SU-DHL-6 (cell line): ENCODE measurements at regions not wholly inside any gene's neighbourhood (a gene's known extent, or its start where the extent isn't known, plus 50 kb on each side); places are given as distances from the start of the nearest gene placed in this dataset.
"Not testable (repeated sequence)": the region's sequence is repeated elsewhere in the genome, so short reads cannot be mapped to it uniquely, and the experiment has no call there.

Experiments used
- H2AFZ ChIP-seq: fragments of 200-600 bp; sonication (generic); 2 replicates; pipeline ENCODE4 v1.6.1; 2014; ENCODE audit warnings: low read depth, mild to moderate bottlenecking, moderate library complexity, mixed read lengths, antibody characterized with exemption, low read length; ENCODE audit not compliant: severe bottlenecking
- H3F3A ChIP-seq: fragments of 200-600 bp; shearing (Covaris generic); 2 replicates; pipeline ENCODE4 v1.6.0; 2016; ENCODE audit warnings: antibody characterized with exemption, mild to moderate bottlenecking; ENCODE audit not compliant: insufficient read depth
- H3K27ac ChIP-seq: fragments of 200-600 bp; sonication (generic); 2 replicates; pipeline ENCODE4 v1.5.1; 2016; ENCODE audit warnings: low read depth, mild to moderate bottlenecking, low read length, moderate library complexity, mixed read lengths
- H3K27me3 ChIP-seq: fragments of 200-600 bp; sonication (generic), shearing (Covaris generic); 2 replicates; pipeline ENCODE4 v1.6.0; 2014; ENCODE audit warnings: mild to moderate bottlenecking, low read length
- H3K36me3 ChIP-seq: fragments of 200-600 bp; sonication (generic); 2 replicates; pipeline ENCODE4 v1.6.1; 2014; ENCODE audit warnings: mild to moderate bottlenecking, low read length, mixed read lengths
- H3K4me2 ChIP-seq: fragments of 300-600, 200-600 bp; shearing (Covaris generic), sonication (generic); 2 replicates; pipeline ENCODE4 v1.6.0; 2014; ENCODE audit warnings: low read length, low read depth, mild to moderate bottlenecking; ENCODE audit not compliant: poor library complexity, severe bottlenecking
- H3K4me3 ChIP-seq: fragments of 200-600 bp; sonication (generic); 2 replicates; pipeline ENCODE4 v1.5.1; 2014; ENCODE audit warnings: antibody characterized with exemption, low read length, mild to moderate bottlenecking, mixed read lengths; ENCODE audit not compliant: insufficient read depth, poor library complexity, severe bottlenecking
- H3K79me2 ChIP-seq: fragments of 200-600 bp; sonication (generic); 2 replicates; pipeline ENCODE4 v1.6.1; 2014; ENCODE audit warnings: mild to moderate bottlenecking, low read length, moderate library complexity; ENCODE audit not compliant: insufficient read depth
- H3K9ac ChIP-seq: fragments of 200-600 bp; sonication (generic); 2 replicates; pipeline ENCODE4 v1.7.0; 2014; ENCODE audit warnings: mild to moderate bottlenecking, low read length
- H3K9me2 ChIP-seq: fragments of 200-600 bp; sonication (generic); replicated peaks from 2 replicates; pipeline ENCODE4 v1.6.1; 2014; ENCODE audit warnings: low read length; ENCODE audit not compliant: insufficient read depth
- H3K9me3 ChIP-seq: fragments of 200-600 bp; sonication (generic); 2 replicates; pipeline ENCODE4 v1.6.1; 2014; ENCODE audit warnings: low read length, mixed read lengths; ENCODE audit not compliant: insufficient read depth
- H4K20me1 ChIP-seq: fragments of 200-600 bp; sonication (generic); 2 replicates; pipeline ENCODE4 v1.6.1; 2014; ENCODE audit warnings: low read depth, mild to moderate bottlenecking, antibody characterized with exemption, low read length, moderate library complexity, mixed read lengths
- EZH2phosphoT487 ChIP-seq: fragments of 200-600 bp; sonication (generic), shearing (Covaris generic); conservative IDR thresholded peaks from 2 replicates; pipeline ENCODE4 v1.6.1; 2018; ENCODE audit warnings: mild to moderate bottlenecking, antibody characterized with exemption, low read length, moderate library complexity, mixed read lengths
- TF ChIP-seq, protein P1 (sequence below): fragments of 200-600 bp; sonication (generic); IDR thresholded peaks from one replicate; pipeline ENCODE4 v1.5.1; 2017; ENCODE audit warnings: antibody characterized with exemption, mild to moderate bottlenecking, low read length, moderate library complexity; ENCODE audit not compliant: insufficient read depth, poor library complexity, severe bottlenecking

DNA sequence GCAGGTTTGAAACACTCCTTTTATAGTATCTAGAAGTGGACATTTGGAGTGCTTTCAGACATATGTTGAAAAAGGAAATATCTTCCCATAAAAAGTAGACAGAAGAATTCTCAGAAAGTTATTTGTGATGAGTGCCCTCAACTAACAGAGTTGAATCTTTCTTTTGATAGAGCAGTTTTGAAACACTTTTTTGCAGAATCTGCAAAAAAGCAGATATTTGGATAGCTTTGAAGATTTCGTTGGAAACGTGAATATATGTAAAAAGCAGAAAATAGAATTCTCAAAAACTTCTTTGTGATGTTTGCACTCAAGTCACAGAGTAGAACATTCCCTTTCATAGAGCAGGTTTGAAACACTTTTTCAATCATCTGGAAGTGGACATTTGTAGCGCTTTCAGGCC, 676.4 kb upstream of the ZNF337 start:
- not testable (repeated sequence) for H3K27me3 ChIP-seq, H3K4me2 ChIP-seq, H3K9me2 ChIP-seq, H3K27ac ChIP-seq, H3K36me3 ChIP-seq, H3F3A ChIP-seq, H2AFZ ChIP-seq, H3K9ac ChIP-seq, H4K20me1 ChIP-seq, H3K9me3 ChIP-seq, H3K4me3 ChIP-seq, H3K79me2 ChIP-seq

DNA sequence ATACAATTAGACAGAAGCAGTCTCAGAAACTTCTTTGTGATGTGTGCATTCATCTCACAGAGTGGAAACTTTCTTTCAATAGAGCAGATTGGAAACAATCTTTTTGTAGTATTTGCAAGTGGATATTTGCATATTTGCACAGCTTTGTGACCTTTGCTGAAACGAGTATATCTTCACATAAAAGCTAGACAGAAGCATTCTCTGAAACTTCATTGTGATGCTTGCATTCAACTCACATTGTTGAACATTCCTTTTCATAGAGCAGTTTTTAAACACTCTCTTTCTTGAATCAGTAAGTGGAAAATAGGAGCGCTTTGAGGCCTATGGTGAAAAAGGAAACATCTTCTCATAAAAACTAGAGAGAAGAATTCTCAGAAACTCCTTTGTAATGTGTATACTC, 657.9 kb upstream of the ZNF337 start:
- Histone ChIP-seq H3F3A (no peaks in the 10 kb centered on the region), H3K79me2 (no peaks in the 10 kb centered on the region), H3K27me3 (no peaks in the 10 kb centered on the region), H2AFZ (no peak overlapping the region), H3K4me2 (no peak overlapping the region), H3K27ac (no peak overlapping the region), H3K9me2 (no peaks in the 10 kb centered on the region), H3K9ac (no peak overlapping the region), H3K36me3 (no peaks in the 10 kb centered on the region), H3K4me3 (no peak overlapping the region), H3K9me3 (no peaks in the 10 kb centered on the region), H4K20me1 (no peaks in the 10 kb centered on the region)
- TF ChIP-seq, protein P1, sequence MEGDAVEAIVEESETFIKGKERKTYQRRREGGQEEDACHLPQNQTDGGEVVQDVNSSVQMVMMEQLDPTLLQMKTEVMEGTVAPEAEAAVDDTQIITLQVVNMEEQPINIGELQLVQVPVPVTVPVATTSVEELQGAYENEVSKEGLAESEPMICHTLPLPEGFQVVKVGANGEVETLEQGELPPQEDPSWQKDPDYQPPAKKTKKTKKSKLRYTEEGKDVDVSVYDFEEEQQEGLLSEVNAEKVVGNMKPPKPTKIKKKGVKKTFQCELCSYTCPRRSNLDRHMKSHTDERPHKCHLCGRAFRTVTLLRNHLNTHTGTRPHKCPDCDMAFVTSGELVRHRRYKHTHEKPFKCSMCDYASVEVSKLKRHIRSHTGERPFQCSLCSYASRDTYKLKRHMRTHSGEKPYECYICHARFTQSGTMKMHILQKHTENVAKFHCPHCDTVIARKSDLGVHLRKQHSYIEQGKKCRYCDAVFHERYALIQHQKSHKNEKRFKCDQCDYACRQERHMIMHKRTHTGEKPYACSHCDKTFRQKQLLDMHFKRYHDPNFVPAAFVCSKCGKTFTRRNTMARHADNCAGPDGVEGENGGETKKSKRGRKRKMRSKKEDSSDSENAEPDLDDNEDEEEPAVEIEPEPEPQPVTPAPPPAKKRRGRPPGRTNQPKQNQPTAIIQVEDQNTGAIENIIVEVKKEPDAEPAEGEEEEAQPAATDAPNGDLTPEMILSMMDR, result no peak
- TF ChIP-seq EZH2phosphoT487, result no peak

DNA sequence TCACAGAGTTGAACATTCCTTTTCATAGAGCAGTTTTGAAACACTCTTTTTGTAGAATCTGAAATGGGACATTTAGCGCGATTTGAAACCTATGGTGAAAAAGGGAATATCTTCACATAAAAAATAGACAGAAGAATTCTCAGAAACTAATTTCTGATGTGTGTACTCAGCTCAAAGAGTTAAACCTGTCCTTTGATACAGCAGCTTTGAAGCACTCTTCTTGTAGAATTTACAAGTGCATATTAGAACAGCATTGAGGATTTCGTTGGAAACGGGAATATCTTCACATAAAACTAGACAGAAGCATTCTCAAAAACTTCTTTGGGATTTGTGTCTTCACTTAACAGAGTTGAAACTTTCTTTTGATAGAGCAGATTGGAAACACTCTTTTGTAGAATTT, 650.7 kb upstream of the ZNF337 start:
- no peak overlapping the region for H2AFZ ChIP-seq
- H3K36me3 ChIP-seq, result no peaks in the 10 kb centered on the region
- no peaks in the 10 kb centered on the region for H3F3A ChIP-seq
- TF ChIP-seq EZH2phosphoT487, result no peak
- TF ChIP-seq, protein P1, result no peak
- no peak overlapping the region for H3K27ac ChIP-seq
- no peaks in the 10 kb centered on the region for H3K79me2 ChIP-seq
- H3K27me3 ChIP-seq, result no peaks in the 10 kb centered on the region
- no peaks in the 10 kb centered on the region for H3K9me3 ChIP-seq
- H4K20me1 ChIP-seq, result no peaks in the 10 kb centered on the region
- no peak overlapping the region for H3K4me3 ChIP-seq
- no peak overlapping the region for H3K4me2 ChIP-seq
- H3K9ac ChIP-seq, result no peak overlapping the region
- H3K9me2 ChIP-seq, result no peaks in the 10 kb centered on the region

DNA sequence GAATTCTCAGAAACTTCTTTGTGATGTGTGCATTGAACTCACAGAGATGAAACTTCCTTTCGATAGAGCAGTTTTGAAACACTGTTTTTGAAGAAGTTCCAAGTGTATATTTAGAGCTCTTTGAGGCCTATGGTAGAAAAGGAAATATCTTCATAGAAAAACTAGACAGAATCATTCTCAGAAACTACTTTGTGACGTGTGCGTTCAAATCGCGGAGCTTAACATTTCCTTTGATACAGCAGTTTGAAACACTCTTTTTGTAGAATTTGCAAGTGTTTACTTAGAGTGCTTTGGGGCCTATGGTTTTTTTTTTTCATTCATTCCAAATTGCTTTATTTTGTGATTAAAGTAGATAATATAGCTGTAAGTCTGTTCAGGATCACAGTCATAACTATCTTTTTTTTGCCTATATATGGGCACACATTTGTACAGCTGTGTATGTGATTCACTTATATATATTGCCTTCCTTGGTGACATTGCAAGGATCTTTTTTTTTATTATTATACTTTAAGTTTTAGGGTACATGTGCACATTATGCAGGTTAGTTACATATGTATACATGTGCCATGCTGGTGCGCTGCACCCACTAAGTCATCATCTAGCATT, 643.9 kb upstream of the ZNF337 start:
- H2AFZ ChIP-seq, H3K4me3 ChIP-seq, H3K9me2 ChIP-seq, H3K4me2 ChIP-seq, H3K36me3 ChIP-seq, H3K27ac ChIP-seq, H3F3A ChIP-seq, H3K27me3 ChIP-seq, H3K79me2 ChIP-seq, H3K9me3 ChIP-seq, H4K20me1 ChIP-seq, H3K9ac ChIP-seq: not testable (repeated sequence)
